Mesothelial cell of epicardium (in vitro differentiated cells): ENCODE measurements at regions not wholly inside any gene's neighbourhood (a gene's known extent, or its start where the extent isn't known, plus 50 kb on each side); places are given as distances from the start of the nearest gene placed in this dataset.

Experiments
- DNase-seq, 2 experiments: peaks; one replicate each; pipeline ENCODE4 v3.0.0; 2021; ENCODE audit warnings: low spot score in 2 of 2; ENCODE audit not compliant: unreplicated experiment in 2 of 2
- H3K27ac Mint-ChIP-seq: 2 replicates; pipeline ENCODE4 v1.8.0; 2021; ENCODE audit warnings: mixed read lengths
- H3K27me3 Mint-ChIP-seq: 2 replicates; pipeline ENCODE4 v1.8.0; 2021; ENCODE audit warnings: low read depth, mixed read lengths
- H3K36me3 Mint-ChIP-seq: 2 replicates; pipeline ENCODE4 v1.8.0; 2021; ENCODE audit warnings: mixed read lengths
- H3K4me1 Mint-ChIP-seq: 2 replicates; pipeline ENCODE4 v1.8.0; 2021; ENCODE audit warnings: mixed read lengths
- H3K4me3 Mint-ChIP-seq: 2 replicates; pipeline ENCODE4 v1.8.0; 2021; ENCODE audit warnings: mild to moderate bottlenecking, moderate library complexity, mixed read lengths
- H3K9me3 Mint-ChIP-seq: 2 replicates; pipeline ENCODE4 v1.8.0; 2021; ENCODE audit warnings: mixed read lengths
- TF ChIP-seq, protein P1 (sequence below): fragments of 200-600 bp; sonication (generic); IDR thresholded peaks from one replicate; pipeline ENCODE4 v1.5.0; 2021; ENCODE audit warnings: antibody characterized with exemption; ENCODE audit not compliant: unreplicated experiment

DNA sequence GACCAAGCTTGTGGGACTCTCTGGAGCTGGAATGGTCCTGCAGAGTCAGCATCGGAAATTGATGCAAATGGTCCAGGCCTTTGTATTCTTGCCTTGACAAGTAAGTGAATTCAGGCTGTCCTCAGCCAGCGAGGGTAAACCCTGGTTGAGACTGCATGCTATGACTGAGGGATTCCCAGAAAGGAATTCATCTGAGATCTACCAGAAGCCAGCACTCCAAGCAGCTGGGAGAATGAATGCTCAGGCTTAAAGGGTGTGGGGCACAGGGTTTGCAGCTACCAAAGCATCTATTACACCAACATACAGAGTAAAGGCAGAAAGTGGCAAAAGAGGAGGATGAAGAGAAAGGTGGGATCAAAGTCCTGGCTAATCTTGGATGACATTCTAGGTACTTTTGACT, 257.0 kb upstream of the LYPLAL1 start:
- Mint-ChIP-seq H3K27me3 (peaks cover 6% of the 10 kb centered on the region), H3K36me3 (no peaks in the 10 kb centered on the region), H3K4me1 (no peaks in the 10 kb centered on the region), H3K27ac (no peak overlapping the region), H3K9me3 (no peaks in the 10 kb centered on the region), H3K4me3 (no peak overlapping the region)
- TF ChIP-seq, protein P1, sequence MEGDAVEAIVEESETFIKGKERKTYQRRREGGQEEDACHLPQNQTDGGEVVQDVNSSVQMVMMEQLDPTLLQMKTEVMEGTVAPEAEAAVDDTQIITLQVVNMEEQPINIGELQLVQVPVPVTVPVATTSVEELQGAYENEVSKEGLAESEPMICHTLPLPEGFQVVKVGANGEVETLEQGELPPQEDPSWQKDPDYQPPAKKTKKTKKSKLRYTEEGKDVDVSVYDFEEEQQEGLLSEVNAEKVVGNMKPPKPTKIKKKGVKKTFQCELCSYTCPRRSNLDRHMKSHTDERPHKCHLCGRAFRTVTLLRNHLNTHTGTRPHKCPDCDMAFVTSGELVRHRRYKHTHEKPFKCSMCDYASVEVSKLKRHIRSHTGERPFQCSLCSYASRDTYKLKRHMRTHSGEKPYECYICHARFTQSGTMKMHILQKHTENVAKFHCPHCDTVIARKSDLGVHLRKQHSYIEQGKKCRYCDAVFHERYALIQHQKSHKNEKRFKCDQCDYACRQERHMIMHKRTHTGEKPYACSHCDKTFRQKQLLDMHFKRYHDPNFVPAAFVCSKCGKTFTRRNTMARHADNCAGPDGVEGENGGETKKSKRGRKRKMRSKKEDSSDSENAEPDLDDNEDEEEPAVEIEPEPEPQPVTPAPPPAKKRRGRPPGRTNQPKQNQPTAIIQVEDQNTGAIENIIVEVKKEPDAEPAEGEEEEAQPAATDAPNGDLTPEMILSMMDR = no peak
- DNase-seq = no peak

DNA sequence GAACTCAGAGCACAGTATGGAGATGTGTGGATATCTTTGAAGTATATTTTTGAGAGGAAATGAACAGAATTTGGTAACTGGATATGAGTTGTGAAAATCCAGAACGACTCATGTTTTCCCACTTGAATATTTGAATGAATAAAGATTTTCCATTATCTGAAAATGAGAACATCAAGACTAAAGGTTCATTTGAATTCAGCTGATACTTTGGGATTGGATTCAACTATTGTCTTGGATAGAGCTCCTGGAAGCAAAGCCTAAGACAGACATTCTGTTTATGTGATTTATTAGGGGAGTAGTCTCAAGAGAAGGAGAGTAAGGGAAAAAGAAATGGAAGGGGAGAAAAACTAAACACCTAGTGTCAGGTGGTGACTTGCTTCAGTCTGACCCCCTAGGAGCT, 256.0 kb upstream of the LYPLAL1 start:
- Mint-ChIP-seq H3K36me3 (no peaks in the 10 kb centered on the region), H3K27ac (no peak overlapping the region), H3K4me3 (no peak overlapping the region), H3K9me3 (no peaks in the 10 kb centered on the region), H3K27me3 (peaks cover 6% of the 10 kb centered on the region), H3K4me1 (no peaks in the 10 kb centered on the region)
- DNase-seq = no peak
- TF ChIP-seq, protein P1 = no peak

DNA sequence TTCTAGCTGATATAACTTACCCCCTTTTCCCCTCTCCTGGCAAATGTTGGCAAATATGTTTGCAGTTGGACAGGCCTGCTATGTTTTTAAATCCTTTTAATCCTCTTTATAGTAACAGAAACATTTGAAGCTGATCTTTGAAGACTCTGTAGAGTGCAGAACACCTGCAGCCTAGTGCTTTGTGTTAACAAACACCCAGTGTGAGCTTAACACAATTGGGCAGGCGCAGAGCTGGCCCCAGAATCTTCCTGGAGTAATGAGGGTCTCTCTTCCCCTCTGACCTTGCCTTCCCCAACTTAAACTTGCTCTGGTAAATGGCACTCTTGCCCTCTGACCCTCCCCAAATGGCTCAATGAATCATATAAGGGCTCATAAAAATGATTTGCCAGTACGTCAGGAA, 247.9 kb upstream of the LYPLAL1 start:
- TF ChIP-seq, protein P1 = no peak
- Mint-ChIP-seq H3K27me3 (peaks cover 9% of the 10 kb centered on the region), H3K4me3 (no peak overlapping the region), H3K36me3 (no peaks in the 10 kb centered on the region), H3K4me1 (no peaks in the 10 kb centered on the region), H3K9me3 (no peaks in the 10 kb centered on the region), H3K27ac (no peak overlapping the region)
- DNase-seq = no peak

DNA sequence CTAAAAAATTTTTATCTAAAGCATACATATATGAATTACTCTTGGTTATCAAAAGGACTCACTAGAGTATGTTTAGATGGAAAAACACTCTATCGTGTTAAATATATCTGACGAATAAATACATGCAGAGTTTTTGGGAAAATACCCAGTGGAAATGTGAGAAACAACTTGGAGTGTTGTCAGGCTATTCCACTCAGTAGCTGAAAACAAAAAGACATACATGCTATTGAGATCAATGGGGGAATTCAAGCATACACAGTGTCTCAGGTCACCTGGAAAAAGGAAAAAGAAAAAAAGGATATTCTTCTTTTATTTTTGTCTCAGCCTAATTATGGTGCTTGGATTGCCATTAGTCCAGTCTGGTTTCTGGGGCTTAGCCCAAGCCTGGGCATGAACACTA, 247.0 kb upstream of the LYPLAL1 start:
- H3K4me3 Mint-ChIP-seq = no peak overlapping the region
- H3K27ac Mint-ChIP-seq = no peak overlapping the region
- TF ChIP-seq, protein P1 = no peak
- no peak for DNase-seq
- H3K4me1 Mint-ChIP-seq = no peaks in the 10 kb centered on the region
- H3K27me3 Mint-ChIP-seq = peaks cover 9% of the 10 kb centered on the region
- H3K9me3 Mint-ChIP-seq = no peaks in the 10 kb centered on the region
- no peaks in the 10 kb centered on the region for H3K36me3 Mint-ChIP-seq

DNA sequence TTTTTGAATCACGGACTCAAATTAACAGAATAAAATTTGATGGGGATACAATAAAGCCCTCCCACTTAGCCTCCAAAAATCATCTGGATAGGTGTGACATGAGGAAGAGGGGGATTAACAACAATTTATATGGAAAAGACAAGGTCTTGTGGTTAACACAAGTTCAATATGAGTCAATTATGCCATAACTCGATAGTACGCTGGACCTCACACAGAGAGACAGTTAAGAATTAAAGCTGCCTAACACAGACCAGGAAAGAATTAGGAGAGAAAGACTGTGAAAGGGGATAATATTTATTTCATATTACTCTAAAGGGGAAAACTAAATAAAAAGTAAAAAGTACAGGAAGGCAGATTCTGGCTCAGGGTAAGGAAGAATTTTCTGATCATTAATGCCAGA, 243.7 kb upstream of the LYPLAL1 start:
- Mint-ChIP-seq H3K4me1 (no peaks in the 10 kb centered on the region), H3K36me3 (peaks cover 1% of the 10 kb centered on the region), H3K9me3 (peaks cover 4% of the 10 kb centered on the region), H3K27ac (no peak overlapping the region), H3K4me3 (no peak overlapping the region), H3K27me3 (peaks cover 9% of the 10 kb centered on the region)
- TF ChIP-seq, protein P1 = no peak
- DNase-seq = no peak

DNA sequence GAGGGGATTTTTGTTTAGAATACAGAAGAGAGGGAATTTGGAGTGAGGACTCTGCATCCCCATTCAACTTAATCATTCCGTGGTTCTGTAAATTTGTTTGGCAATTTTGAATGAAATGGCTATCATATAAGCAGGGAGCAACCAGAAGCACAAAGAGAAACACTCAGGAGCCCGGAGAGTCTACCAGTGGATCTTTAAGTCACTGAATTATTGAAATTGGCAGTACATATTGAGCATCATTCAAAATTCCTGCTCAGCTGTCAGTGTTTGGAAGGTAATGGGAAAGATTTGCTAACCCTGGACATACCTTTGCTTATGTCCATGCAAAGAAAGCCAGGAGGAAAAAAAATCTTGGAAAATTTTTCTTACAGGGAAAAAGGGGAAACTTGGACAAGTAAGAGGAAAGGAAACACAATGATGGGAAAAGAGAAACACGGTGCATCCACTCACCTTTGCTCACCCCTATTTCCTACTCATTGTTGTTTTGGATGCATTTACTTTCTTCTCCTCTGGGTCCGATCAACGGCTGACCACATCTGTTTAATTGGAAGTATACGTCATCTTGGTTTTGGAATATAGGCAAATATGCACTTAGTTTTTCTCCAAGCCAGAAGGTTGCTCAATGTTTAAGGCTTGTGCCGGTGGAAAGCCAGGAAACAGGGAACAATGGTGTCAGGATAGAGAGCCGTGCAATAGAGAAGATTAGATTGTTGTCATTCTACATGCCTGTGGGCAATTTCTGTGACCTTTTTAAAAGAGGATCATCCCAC, 243.0 kb upstream of the LYPLAL1 start:
- Mint-ChIP-seq H3K27ac (no peak overlapping the region), H3K4me1 (no peaks in the 10 kb centered on the region), H3K27me3 (peaks cover 9% of the 10 kb centered on the region), H3K36me3 (peaks cover 5% of the 10 kb centered on the region), H3K9me3 (peaks cover 11% of the 10 kb centered on the region), H3K4me3 (no peak overlapping the region)
- DNase-seq = no peak
- TF ChIP-seq, protein P1 = no peak
